ENCODE measurements at regions not wholly inside any gene's neighbourhood (a gene's known extent, or its start where the extent isn't known, plus 50 kb on each side); places are given as distances from the start of the nearest gene placed in this dataset.

GRCh38 chr11:112525270-112525669 is 264.6 kb upstream of the PLET1 start:
- TF ChIP-seq E2F6 (IDR thresholded peaks at IDR 0.05) (no peak), CTCF (IDR thresholded peaks at IDR 0.05; ENCODE audit: control extremely low read depth in 1 of 3, insufficient read depth in 1 of 3, low read depth in 1 of 3, low read length in 3 of 3) (no peak), ATF3 (IDR thresholded peaks at IDR 0.05; ENCODE audit: insufficient read depth, low read depth, low read length) (no peak), EZH2 (IDR thresholded peaks at IDR 0.05; ENCODE audit: low read depth, low read length, severe bottlenecking) (no peak), CREB1 (IDR thresholded peaks at IDR 0.05) (no peak), HDAC2 (IDR thresholded peaks at IDR 0.05; ENCODE audit: borderline replicate concordance in 1 of 2, low read depth in 2 of 2, low read length in 2 of 2) (no peak), SP1 (IDR thresholded peaks at IDR 0.05; ENCODE audit: low read depth, low read length) (no peak), RNF2 (IDR thresholded peaks at IDR 0.05; ENCODE audit: borderline replicate concordance, low read depth, low read length, missing control alignments, poor library complexity, severe bottlenecking) (no peak), RXRA (IDR thresholded peaks at IDR 0.05; ENCODE audit: insufficient read depth, low read depth, low read length) (no peak), YY1 (IDR thresholded peaks at IDR 0.05; ENCODE audit: low read depth, low read length) (no peak), FOSL1 (IDR thresholded peaks at IDR 0.05; ENCODE audit: insufficient read depth, low read depth, low read length) (no peak), NRF1 (IDR thresholded peaks at IDR 0.05; ENCODE audit: low read depth, low read length) (no peak), MAX (IDR thresholded peaks at IDR 0.05) (no peak), POLR2A (IDR thresholded peaks at IDR 0.05; ENCODE audit: control extremely low read depth in 1 of 2, low read depth in 2 of 2, low read length in 2 of 2) (no peak)

Data from H1 (cell line).